SK-N-SH treated with all-trans-retinoic acid at 6 μM for 48 hours (cell line): ENCODE measurements at regions not wholly inside any gene's neighbourhood (a gene's known extent, or its start where the extent isn't known, plus 50 kb on each side); places are given as distances from the start of the nearest gene placed in this dataset.

Experiments
- ARNTL ChIP-seq: fragments of 450-650 bp; formaldehyde crosslinking; IDR thresholded peaks from 2 replicates; pipeline ENCODE4 v1.5.0; 2020; ENCODE audit warnings: low read depth, mild to moderate bottlenecking, moderate library complexity, borderline replicate concordance
- CREB5 ChIP-seq: fragments of 250-450 bp; sonication (Bioruptor Pico); IDR thresholded peaks from 2 replicates; pipeline ENCODE4 v1.5.1; 2020; ENCODE audit warnings: low read depth, mild to moderate bottlenecking, moderate library complexity
- GLIS3 ChIP-seq: fragments of 250-450 bp; sonication (Bioruptor Pico); IDR thresholded peaks from 2 replicates; pipeline ENCODE4 v1.5.0; 2020; ENCODE audit warnings: mild to moderate bottlenecking, moderate library complexity
- PATZ1 ChIP-seq: fragments of 250-450 bp; sonication (Bioruptor Pico); IDR thresholded peaks from 2 replicates; pipeline ENCODE4 v1.8.0; 2020; ENCODE audit warnings: mild to moderate bottlenecking, moderate library complexity, borderline replicate concordance
- POU6F1 ChIP-seq: fragments of 250-450 bp; sonication (Bioruptor Pico); IDR thresholded peaks from 2 replicates; pipeline ENCODE4 v1.8.0; 2021; ENCODE audit warnings: low read depth, mild to moderate bottlenecking, moderate library complexity, borderline replicate concordance
- PPARA ChIP-seq: fragments of 250-450 bp; sonication (Bioruptor Pico); IDR thresholded peaks from 2 replicates; pipeline ENCODE4 v1.5.0; 2020; ENCODE audit warnings: mild to moderate bottlenecking, borderline replicate concordance
- RARB ChIP-seq: fragments of 250-450 bp; sonication (Bioruptor Pico); IDR thresholded peaks from 2 replicates; pipeline ENCODE4 v1.8.0; 2021; ENCODE audit warnings: mild to moderate bottlenecking, moderate library complexity
- TCF4 ChIP-seq: fragments of 250-450 bp; sonication (Bioruptor Pico); IDR thresholded peaks from 2 replicates; pipeline ENCODE4 v1.8.0; 2021; ENCODE audit warnings: mild to moderate bottlenecking, moderate library complexity, borderline replicate concordance
- ZFP3 ChIP-seq: fragments of 250-450 bp; sonication (Bioruptor Pico); IDR thresholded peaks from 2 replicates; pipeline ENCODE4 v1.5.0; 2020; ENCODE audit warnings: mild to moderate bottlenecking, moderate library complexity
- ZFP30 ChIP-seq: fragments of 450-650 bp; formaldehyde crosslinking; IDR thresholded peaks from 2 replicates; pipeline ENCODE4 v1.5.0; 2022; ENCODE audit warnings: mild to moderate bottlenecking, moderate library complexity
- TF ChIP-seq, protein P1 (sequence below): fragments of 250-450 bp; sonication (Bioruptor Pico); IDR thresholded peaks from 2 replicates; pipeline ENCODE4 v1.5.1; 2021; ENCODE audit warnings: mild to moderate bottlenecking, moderate library complexity

DNA sequence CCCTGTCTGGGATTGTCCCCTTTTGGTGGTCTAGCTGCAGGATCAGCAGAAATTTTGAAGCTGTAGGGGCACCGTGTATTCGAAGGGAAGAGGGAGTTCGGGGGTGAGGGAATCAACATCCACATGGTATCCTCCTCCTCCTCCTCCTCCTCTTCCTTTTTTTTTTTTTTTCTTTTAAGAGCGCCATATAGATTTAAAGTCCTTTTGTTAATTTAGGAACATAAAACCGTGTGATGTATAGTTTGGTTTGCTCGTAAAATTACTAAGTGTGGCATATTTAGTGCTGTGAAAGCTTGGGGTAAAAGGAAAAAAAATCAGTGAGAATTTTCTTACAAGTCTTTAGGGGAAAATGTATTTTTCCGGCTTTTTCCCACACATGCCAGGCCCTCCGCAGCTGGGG, 50.1 kb upstream of the GSE1 start:
- TF ChIP-seq PATZ1 = no peak
- no peak for TF ChIP-seq POU6F1
- no peak for TF ChIP-seq ZFP30 (CRISPR knock-in tag)
- TF ChIP-seq CREB5 (CRISPR knock-in tag) = no peak
- no peak for TF ChIP-seq ZFP3 (CRISPR knock-in tag)
- TF ChIP-seq, protein P1, sequence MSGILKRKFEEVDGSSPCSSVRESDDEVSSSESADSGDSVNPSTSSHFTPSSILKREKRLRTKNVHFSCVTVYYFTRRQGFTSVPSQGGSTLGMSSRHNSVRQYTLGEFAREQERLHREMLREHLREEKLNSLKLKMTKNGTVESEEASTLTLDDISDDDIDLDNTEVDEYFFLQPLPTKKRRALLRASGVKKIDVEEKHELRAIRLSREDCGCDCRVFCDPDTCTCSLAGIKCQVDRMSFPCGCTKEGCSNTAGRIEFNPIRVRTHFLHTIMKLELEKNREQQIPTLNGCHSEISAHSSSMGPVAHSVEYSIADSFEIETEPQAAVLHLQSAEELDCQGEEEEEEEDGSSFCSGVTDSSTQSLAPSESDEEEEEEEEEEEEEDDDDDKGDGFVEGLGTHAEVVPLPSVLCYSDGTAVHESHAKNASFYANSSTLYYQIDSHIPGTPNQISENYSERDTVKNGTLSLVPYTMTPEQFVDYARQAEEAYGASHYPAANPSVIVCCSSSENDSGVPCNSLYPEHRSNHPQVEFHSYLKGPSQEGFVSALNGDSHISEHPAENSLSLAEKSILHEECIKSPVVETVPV = no peak
- TF ChIP-seq ARNTL (CRISPR knock-in tag) = no peak
- TF ChIP-seq RARB (CRISPR knock-in tag) = no peak
- TF ChIP-seq TCF4 (CRISPR knock-in tag) = no peak
- no peak for TF ChIP-seq PPARA (CRISPR knock-in tag)
- TF ChIP-seq GLIS3 (CRISPR knock-in tag) = no peak
